ENCODE measurements at regions not wholly inside any gene's neighbourhood (a gene's known extent, or its start where the extent isn't known, plus 50 kb on each side); places are given as distances from the start of the nearest gene placed in this dataset.

DNA sequence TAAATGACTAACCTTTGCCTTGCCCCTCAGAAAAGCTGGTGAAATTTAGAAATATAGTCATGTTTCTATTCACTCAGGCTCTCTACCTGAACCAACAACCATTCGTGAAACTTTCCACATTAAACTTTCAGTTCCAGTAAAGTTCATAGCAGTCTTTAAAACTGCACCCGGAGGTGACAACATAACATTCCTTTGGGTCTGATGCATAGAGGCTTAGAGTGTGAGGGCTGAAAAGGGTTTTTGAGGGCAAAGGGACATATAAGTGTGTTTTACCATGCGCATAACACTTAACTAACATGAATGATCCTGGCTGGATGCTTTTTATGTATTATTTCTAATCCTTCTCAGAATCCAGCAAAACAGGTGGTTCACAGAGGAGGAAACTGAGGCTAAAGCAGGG lies 471.7 kb upstream of the MCTP2 start:
- TF ChIP-seq ZKSCAN8 (CRISPR knock-in tag; IDR thresholded peaks at IDR 0.05) (no peak), ZSCAN29 (IDR thresholded peaks at IDR 0.05) (no peak), NCOA1 (IDR thresholded peaks at IDR 0.05; ENCODE audit: low read depth) (no peak), SIRT6 (IDR thresholded peaks at IDR 0.05; ENCODE audit: low read depth, low read length) (no peak), NCOA6 (IDR thresholded peaks at IDR 0.05) (no peak), EZH2 (IDR thresholded peaks at IDR 0.05; ENCODE audit: borderline replicate concordance, low read depth, low read length) (no peak)
- TF ChIP-seq, protein P1, sequence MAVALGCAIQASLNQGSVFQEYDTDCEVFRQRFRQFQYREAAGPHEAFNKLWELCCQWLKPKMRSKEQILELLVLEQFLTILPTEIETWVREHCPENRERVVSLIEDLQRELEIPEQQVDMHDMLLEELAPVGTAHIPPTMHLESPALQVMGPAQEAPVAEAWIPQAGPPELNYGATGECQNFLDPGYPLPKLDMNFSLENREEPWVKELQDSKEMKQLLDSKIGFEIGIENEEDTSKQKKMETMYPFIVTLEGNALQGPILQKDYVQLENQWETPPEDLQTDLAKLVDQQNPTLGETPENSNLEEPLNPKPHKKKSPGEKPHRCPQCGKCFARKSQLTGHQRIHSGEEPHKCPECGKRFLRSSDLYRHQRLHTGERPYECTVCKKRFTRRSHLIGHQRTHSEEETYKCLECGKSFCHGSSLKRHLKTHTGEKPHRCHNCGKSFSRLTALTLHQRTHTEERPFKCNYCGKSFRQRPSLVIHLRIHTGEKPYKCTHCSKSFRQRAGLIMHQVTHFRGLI (CRISPR knock-in tag; IDR thresholded peaks at IDR 0.05), result no peak
- TF ChIP-seq, protein P2, sequence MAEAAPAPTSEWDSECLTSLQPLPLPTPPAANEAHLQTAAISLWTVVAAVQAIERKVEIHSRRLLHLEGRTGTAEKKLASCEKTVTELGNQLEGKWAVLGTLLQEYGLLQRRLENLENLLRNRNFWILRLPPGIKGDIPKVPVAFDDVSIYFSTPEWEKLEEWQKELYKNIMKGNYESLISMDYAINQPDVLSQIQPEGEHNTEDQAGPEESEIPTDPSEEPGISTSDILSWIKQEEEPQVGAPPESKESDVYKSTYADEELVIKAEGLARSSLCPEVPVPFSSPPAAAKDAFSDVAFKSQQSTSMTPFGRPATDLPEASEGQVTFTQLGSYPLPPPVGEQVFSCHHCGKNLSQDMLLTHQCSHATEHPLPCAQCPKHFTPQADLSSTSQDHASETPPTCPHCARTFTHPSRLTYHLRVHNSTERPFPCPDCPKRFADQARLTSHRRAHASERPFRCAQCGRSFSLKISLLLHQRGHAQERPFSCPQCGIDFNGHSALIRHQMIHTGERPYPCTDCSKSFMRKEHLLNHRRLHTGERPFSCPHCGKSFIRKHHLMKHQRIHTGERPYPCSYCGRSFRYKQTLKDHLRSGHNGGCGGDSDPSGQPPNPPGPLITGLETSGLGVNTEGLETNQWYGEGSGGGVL (CRISPR knock-in tag; IDR thresholded peaks at IDR 0.05), result no peak
- TF ChIP-seq, protein P3, sequence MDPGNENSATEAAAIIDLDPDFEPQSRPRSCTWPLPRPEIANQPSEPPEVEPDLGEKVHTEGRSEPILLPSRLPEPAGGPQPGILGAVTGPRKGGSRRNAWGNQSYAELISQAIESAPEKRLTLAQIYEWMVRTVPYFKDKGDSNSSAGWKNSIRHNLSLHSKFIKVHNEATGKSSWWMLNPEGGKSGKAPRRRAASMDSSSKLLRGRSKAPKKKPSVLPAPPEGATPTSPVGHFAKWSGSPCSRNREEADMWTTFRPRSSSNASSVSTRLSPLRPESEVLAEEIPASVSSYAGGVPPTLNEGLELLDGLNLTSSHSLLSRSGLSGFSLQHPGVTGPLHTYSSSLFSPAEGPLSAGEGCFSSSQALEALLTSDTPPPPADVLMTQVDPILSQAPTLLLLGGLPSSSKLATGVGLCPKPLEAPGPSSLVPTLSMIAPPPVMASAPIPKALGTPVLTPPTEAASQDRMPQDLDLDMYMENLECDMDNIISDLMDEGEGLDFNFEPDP (CRISPR knock-in tag; IDR thresholded peaks at IDR 0.05), result no peak

Data from K562 (cell line).